Lower leg skin (tissue), 4 donors: ENCODE measurements at regions not wholly inside any gene's neighbourhood (a gene's known extent, or its start where the extent isn't known, plus 50 kb on each side); places are given as distances from the start of the nearest gene placed in this dataset.
"Not testable (repeated sequence)": the region's sequence is repeated elsewhere in the genome, so short reads cannot be mapped to it uniquely, and the experiment has no call there.

ENCODE experiments used
- DNase-seq, 2 donors: peaks; one replicate each; pipeline ENCODE4 v3.0.0-alpha.2; 2019; ENCODE audit warnings: low spot score in 2 of 2
- H3K4me3 ChIP-seq: fragments of 200-600 bp; sonication (generic); 2 replicates; pipeline ENCODE4 v1.5.1; 2017; ENCODE audit warnings: mild to moderate bottlenecking, low read depth; ENCODE audit not compliant: poor library complexity, severe bottlenecking
- CTCF ChIP-seq, 3 donors: fragments of 450-650 bp; IDR thresholded peaks; one replicate each; pipeline ENCODE4 v1.5.1; 2016; ENCODE audit warnings: antibody characterized with exemption in 3 of 3, mild to moderate bottlenecking in 3 of 3, moderate library complexity in 2 of 3
- POLR2A ChIP-seq, 2 donors: fragments of 450-650 bp; IDR thresholded peaks; one replicate each; pipeline ENCODE4 v1.6.1; 2016 to 2017; ENCODE audit warnings: antibody characterized with exemption in 2 of 2, mild to moderate bottlenecking in 1 of 2, moderate library complexity in 1 of 2
- WGBS, 2 donors: methylation state at CpG; one replicate each; pipeline ENCODE4 v1.1.5; 2018; 5-methylcytosine and 5-hydroxymethylcytosine counted together
- intact Hi-C: fragments of 100-400 bp; cut with DNase I; formaldehyde crosslinking; loops from one replicate; pipeline ENCODE4 v1.15.0; 2023; ENCODE audit warnings: low total_unique reads

GRCh38 chr2:83972128-83972527 is 487.0 kb downstream of the SUCLG1 start:
- no peak overlapping the region for H3K4me3 ChIP-seq
- WGBS, 2 donors = 56 to 57% methylated on average over 3 of the region's 3 CpGs
- DNase-seq = no peak
- intact Hi-C loops = no loop called here
- TF ChIP-seq POLR2A (IDR thresholded peaks at IDR 0.05) (no peak), CTCF (IDR thresholded peaks at IDR 0.05) (no peak)

GRCh38 chr2:83971547-83971946 is 487.5 kb downstream of the SUCLG1 start:
- H3K4me3 ChIP-seq = no peak overlapping the region
- WGBS, 2 donors = 65 to 67% methylated on average over 2 of the region's 2 CpGs
- no peak for DNase-seq
- TF ChIP-seq POLR2A (IDR thresholded peaks at IDR 0.05) (no peak), CTCF (IDR thresholded peaks at IDR 0.05) (no peak)
- intact Hi-C loops = no loop called here

- intact Hi-C loops = no loop called here
- 91% methylated on average over 4 of the region's 4 CpGs for WGBS, 2 donors
- no peak for DNase-seq
- no peak overlapping the region for H3K4me3 ChIP-seq
- TF ChIP-seq CTCF (IDR thresholded peaks at IDR 0.05) (no peak), POLR2A (IDR thresholded peaks at IDR 0.05) (no peak)
Observed at GRCh38 chr2:83970217-83970929, 488.7 kb downstream of the SUCLG1 start.

- TF ChIP-seq CTCF (IDR thresholded peaks at IDR 0.05) (no peak), POLR2A (IDR thresholded peaks at IDR 0.05) (no peak)
- no peak overlapping the region for H3K4me3 ChIP-seq
- intact Hi-C loops = no loop called here
- 84 to 97% methylated on average over 3 of the region's 3 CpGs for WGBS, 2 donors
- no peak for DNase-seq
Observed at GRCh38 chr2:83969085-83969484, 490.0 kb downstream of the SUCLG1 start.

GRCh38 chr2:83967854-83968253 is 491.2 kb downstream of the SUCLG1 start:
- DNase-seq = no peak
- intact Hi-C loops = no loop called here
- H3K4me3 ChIP-seq = no peak overlapping the region
- WGBS, 2 donors = 69 to 77% methylated on average over 2 of the region's 2 CpGs
- TF ChIP-seq POLR2A (IDR thresholded peaks at IDR 0.05) = no peak
- TF ChIP-seq CTCF (IDR thresholded peaks at IDR 0.05) = no peak

GRCh38 chr2:83966946-83967345 is 492.1 kb downstream of the SUCLG1 start:
- H3K4me3 ChIP-seq, DNase-seq, intact Hi-C loops: not testable (repeated sequence)
- 92 to 94% methylated on average over 3 of the region's 3 CpGs for WGBS, 2 donors
